Smooth muscle cell (in vitro differentiated cells): ENCODE measurements at regions not wholly inside any gene's neighbourhood (a gene's known extent, or its start where the extent isn't known, plus 50 kb on each side); places are given as distances from the start of the nearest gene placed in this dataset.

Source experiments
- DNase-seq: peaks from one replicate; lab custom pipeline; 2025; ENCODE audit not compliant: unreplicated experiment; lab: John Stamatoyannopoulos, UW
- H2AFZ ChIP-seq: fragments of 200-600 bp; sonication (generic); 2 replicates; pipeline ENCODE4 v1.6.0; 2016; ENCODE audit warnings: antibody characterized with exemption, low read depth, mild to moderate bottlenecking
- H3F3A ChIP-seq: fragments of 200-600 bp; sonication (generic); 2 replicates; pipeline ENCODE4 v1.6.0; 2017; ENCODE audit warnings: antibody characterized with exemption, low read depth
- H3K27ac ChIP-seq: fragments of 200-600 bp; sonication (generic); 2 replicates; pipeline ENCODE4 v1.5.1; 2016; ENCODE audit warnings: low read depth, mild to moderate bottlenecking
- H3K27me3 ChIP-seq: fragments of 200-600 bp; sonication (generic); 2 replicates; pipeline ENCODE4 v1.6.1; 2016; ENCODE audit warnings: low read depth, mild to moderate bottlenecking
- H3K36me3 ChIP-seq: fragments of 200-600 bp; sonication (generic); 2 replicates; pipeline ENCODE4 v1.5.1; 2016; ENCODE audit warnings: low read depth
- H3K4me1 ChIP-seq: fragments of 200-600 bp; sonication (generic); 2 replicates; pipeline ENCODE4 v1.5.1; 2016; ENCODE audit warnings: low read depth
- H3K4me2 ChIP-seq: fragments of 200-600 bp; sonication (generic); 2 replicates; pipeline ENCODE4 v1.6.0; 2016; ENCODE audit warnings: mild to moderate bottlenecking
- H3K4me3 ChIP-seq: fragments of 200-600 bp; sonication (generic); 2 replicates; pipeline ENCODE4 v1.5.1; 2016; ENCODE audit warnings: mild to moderate bottlenecking
- H3K79me2 ChIP-seq: fragments of 200-600 bp; sonication (generic); 2 replicates; pipeline ENCODE4 v1.6.0; 2016; ENCODE audit warnings: low read depth, mild to moderate bottlenecking
- H3K9ac ChIP-seq: fragments of 200-600 bp; sonication (generic); 2 replicates; pipeline ENCODE4 v1.6.0; 2016; ENCODE audit warnings: low read depth
- H3K9me3 ChIP-seq: fragments of 200-600 bp; sonication (generic); replicated peaks from 2 replicates; pipeline ENCODE4 v1.5.1; 2016; ENCODE audit warnings: low read depth
- H4K20me1 ChIP-seq: fragments of 200-600 bp; sonication (generic); 2 replicates; pipeline ENCODE4 v1.6.0; 2016; ENCODE audit warnings: low read depth
- CTCF ChIP-seq: fragments of 200-600 bp; sonication (generic); IDR thresholded peaks from 2 replicates; pipeline ENCODE4 v1.5.1; 2017; ENCODE audit warnings: borderline replicate concordance, mild to moderate bottlenecking, antibody characterized with exemption; ENCODE audit not compliant: insufficient read depth, poor library complexity, severe bottlenecking
- WGBS: methylation state at CpG from one replicate; pipeline ENCODE4 v1.1.7; 2016; ENCODE audit warnings: low lambda C conversion rate; 5-methylcytosine and 5-hydroxymethylcytosine counted together

GRCh38 chr1:14487671-14488070, 110.8 kb upstream of the KAZN start:
- H2AFZ ChIP-seq, result no peak overlapping the region
- no peak for DNase-seq
- no peaks in the 10 kb centered on the region for H3K79me2 ChIP-seq
- no peaks in the 10 kb centered on the region for H3K36me3 ChIP-seq
- H3K9ac ChIP-seq, result no peak overlapping the region
- no peaks in the 10 kb centered on the region for H4K20me1 ChIP-seq
- H3K4me3 ChIP-seq, result no peak overlapping the region
- H3K27ac ChIP-seq, result no peak overlapping the region
- H3K4me2 ChIP-seq, result no peak overlapping the region
- 58% methylated on average over 3 of the region's 3 CpGs for WGBS
- no peaks in the 10 kb centered on the region for H3K9me3 ChIP-seq
- peaks cover 30% of the 10 kb centered on the region for H3K27me3 ChIP-seq
- no peak for TF ChIP-seq CTCF
- no peaks in the 10 kb centered on the region for H3K4me1 ChIP-seq
- H3F3A ChIP-seq, result no peaks in the 10 kb centered on the region

- Histone ChIP-seq H2AFZ (no peak overlapping the region), H3K4me1 (no peaks in the 10 kb centered on the region), H3K9me3 (no peaks in the 10 kb centered on the region), H3K4me2 (no peak overlapping the region), H3F3A (no peaks in the 10 kb centered on the region), H4K20me1 (no peaks in the 10 kb centered on the region), H3K79me2 (no peaks in the 10 kb centered on the region), H3K36me3 (no peaks in the 10 kb centered on the region), H3K27ac (no peak overlapping the region), H3K9ac (no peak overlapping the region), H3K4me3 (no peak overlapping the region), H3K27me3 (peaks cover 56% of the 10 kb centered on the region)
- no peak for TF ChIP-seq CTCF
- DNase-seq, result no peak
- WGBS, result 89% methylated on average over 1 of the region's 1 CpG
Measured at GRCh38 chr1:14494911-14495310, 103.6 kb upstream of the KAZN start.

- Histone ChIP-seq H4K20me1 (no peaks in the 10 kb centered on the region), H3K9ac (no peak overlapping the region), H3K4me3 (no peak overlapping the region), H3K4me2 (no peak overlapping the region), H3K79me2 (no peaks in the 10 kb centered on the region), H3K36me3 (no peaks in the 10 kb centered on the region), H2AFZ (no peak overlapping the region), H3K4me1 (no peaks in the 10 kb centered on the region), H3K27ac (no peak overlapping the region), H3F3A (no peaks in the 10 kb centered on the region), H3K9me3 (no peaks in the 10 kb centered on the region), H3K27me3 (peaks cover 56% of the 10 kb centered on the region)
- no peak for DNase-seq
- WGBS, result 100% methylated on average over 1 of the region's 1 CpG
- no peak for TF ChIP-seq CTCF
Measured at GRCh38 chr1:14495381-14495780, 103.1 kb upstream of the KAZN start.

- H3F3A ChIP-seq, result no peaks in the 10 kb centered on the region
- H3K4me1 ChIP-seq, result no peaks in the 10 kb centered on the region
- no peak overlapping the region for H2AFZ ChIP-seq
- WGBS, result 79% methylated on average over 3 of the region's 3 CpGs
- H3K9me3 ChIP-seq, result no peaks in the 10 kb centered on the region
- no peak overlapping the region for H3K9ac ChIP-seq
- no peaks in the 10 kb centered on the region for H4K20me1 ChIP-seq
- no peak for DNase-seq
- H3K4me2 ChIP-seq, result no peak overlapping the region
- TF ChIP-seq CTCF, result no peak
- H3K4me3 ChIP-seq, result no peak overlapping the region
- H3K36me3 ChIP-seq, result no peaks in the 10 kb centered on the region
- peaks cover 52% of the 10 kb centered on the region for H3K27me3 ChIP-seq
- H3K27ac ChIP-seq, result no peak overlapping the region
- no peaks in the 10 kb centered on the region for H3K79me2 ChIP-seq
Measured at GRCh38 chr1:14495996-14496395, 102.5 kb upstream of the KAZN start.
